ENCODE measurements at regions not wholly inside any gene's neighbourhood (a gene's known extent, or its start where the extent isn't known, plus 50 kb on each side); places are given as distances from the start of the nearest gene placed in this dataset.

DNA sequence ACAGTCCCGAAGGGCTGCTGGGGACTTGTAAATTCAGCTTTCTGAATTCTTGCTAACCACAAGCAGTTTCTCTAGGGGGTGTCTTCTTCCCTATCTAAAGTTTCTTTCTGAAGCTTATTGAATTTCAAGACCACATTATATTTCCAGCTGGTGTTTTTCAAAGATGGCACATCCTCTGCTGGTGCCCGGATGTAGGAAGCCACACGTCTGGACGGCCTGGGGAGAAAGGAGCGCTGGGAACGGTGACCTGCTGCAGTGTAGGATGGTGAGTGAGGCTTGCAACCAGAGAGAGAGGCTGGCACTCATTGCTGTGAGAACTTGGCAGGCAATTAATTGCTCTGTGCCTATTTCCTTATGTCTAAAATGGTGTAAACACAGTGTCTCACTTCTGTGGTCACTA lies 776.4 kb downstream of the TYW1 start:
- DNase-seq, result no peak

- no peak for DNase-seq
These were observed 780.5 kb downstream of the TYW1 start for GRCh38 chr7:67777119-67777518.

DNA sequence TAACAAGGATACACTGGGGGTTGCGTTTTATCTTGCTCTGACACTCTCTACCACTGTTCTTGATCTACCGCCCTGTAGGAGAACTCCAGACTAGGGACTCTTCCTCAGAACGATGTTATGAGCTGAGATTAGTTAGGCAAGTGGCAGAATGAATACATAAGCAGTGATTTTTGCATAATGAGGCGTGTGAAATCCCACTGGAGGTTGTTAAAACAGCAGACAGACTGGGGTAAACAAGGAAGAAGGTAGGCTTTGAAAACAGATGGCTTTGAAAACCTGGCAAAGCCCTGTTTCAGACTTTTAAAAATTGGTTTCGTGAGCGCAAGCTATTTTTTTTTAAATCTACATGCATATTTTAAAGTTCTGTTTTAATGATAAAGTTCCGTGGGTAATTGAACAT lies 785.2 kb downstream of the TYW1 start:
- no peak for DNase-seq

- no peak for DNase-seq
These were observed 789.4 kb downstream of the TYW1 start for GRCh38 chr7:67786021-67786420.

- DNase-seq, result no peak
These were observed 792.0 kb downstream of the TYW1 start for GRCh38 chr7:67788669-67789068.

GRCh38 chr7:67791918-67792317 lies 795.3 kb downstream of the TYW1 start:
- DNase-seq, result no peak

DNA sequence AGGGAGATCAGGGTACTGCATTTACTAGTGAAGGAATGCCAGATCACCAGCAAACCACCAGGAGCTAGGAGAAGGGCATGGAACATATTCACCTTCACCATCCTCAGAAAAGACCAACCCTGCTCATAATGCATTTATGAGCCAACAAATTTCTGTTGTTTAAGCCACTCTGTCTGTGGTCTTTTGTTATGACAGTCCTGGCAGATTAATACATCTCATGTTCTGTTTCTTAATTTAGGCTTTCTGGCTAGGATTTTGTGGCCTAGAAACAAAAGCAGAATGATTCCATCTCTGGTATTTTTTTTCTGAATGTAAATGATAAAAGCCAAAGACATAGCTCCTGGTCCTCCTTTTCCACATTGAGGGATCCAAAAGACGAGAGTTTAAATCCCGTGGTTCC lies 797.9 kb downstream of the TYW1 start:
- DNase-seq, result no peak

- no peak for DNase-seq
These were observed 807.2 kb downstream of the TYW1 start for GRCh38 chr7:67803789-67804188.

DNA sequence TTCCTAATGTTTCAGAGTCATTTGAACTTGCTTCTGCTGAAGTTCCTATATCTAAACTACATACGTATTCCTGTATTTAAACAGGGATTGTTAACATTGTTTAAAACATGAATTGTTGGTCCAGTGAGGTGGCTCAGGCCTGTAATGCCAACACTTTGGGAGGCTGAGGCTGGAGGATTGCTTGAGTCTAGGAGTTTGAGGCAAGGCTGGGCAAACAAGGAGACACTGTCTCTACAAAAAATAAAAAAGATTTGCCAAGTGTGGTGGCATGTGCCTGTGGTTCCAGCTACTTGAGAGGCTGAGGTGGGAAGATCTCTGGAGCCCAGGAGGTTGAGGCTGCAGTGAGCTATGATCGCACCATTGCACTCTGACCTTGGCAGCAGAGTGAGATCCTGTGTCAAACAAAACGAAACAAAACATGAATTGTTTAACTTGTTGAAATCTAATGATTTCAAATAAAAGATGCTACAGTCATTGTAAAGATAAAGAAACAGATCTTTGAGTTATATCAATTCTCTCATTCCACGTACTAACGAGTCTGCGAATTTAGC lies 809.4 kb downstream of the TYW1 start:
- no peak for DNase-seq

GRCh38 chr7:67807826-67808225 lies 811.2 kb downstream of the TYW1 start:
- DNase-seq, result no peak

- no peak for DNase-seq
These were observed 813.0 kb downstream of the TYW1 start for GRCh38 chr7:67809586-67809985.

GRCh38 chr7:67813621-67814292 lies 817.1 kb downstream of the TYW1 start:
- DNase-seq, result no peak

GRCh38 chr7:67817481-67817880 lies 820.8 kb downstream of the TYW1 start:
- DNase-seq, result no peak

DNA sequence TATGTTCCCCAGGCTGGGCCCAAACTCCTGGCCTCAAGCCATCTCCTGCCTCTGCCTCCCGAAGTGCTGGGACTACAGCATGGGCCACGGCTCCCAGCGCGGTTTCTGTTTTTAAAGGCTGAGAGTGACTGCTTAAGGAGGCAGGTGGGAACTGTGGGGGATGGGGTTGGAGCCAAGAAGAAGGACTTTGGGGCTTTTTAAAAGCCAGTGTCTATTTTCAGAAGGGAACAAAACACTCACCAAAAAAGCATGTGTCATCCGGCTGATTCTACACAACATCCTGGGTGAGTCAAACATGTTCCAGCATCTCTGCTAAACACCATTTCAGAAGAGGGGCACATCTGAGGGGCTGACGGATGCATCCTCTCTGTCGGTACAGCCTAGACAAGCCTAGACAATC lies 824.5 kb downstream of the TYW1 start:
- DNase-seq, result no peak

GRCh38 chr7:67823345-67823744 lies 826.7 kb downstream of the TYW1 start:
- no peak for DNase-seq

- no peak for DNase-seq
These were observed 828.7 kb downstream of the TYW1 start for GRCh38 chr7:67825356-67825755.

GRCh38 chr7:67841896-67842295 lies 845.3 kb downstream of the TYW1 start:
- DNase-seq, result no peak

GRCh38 chr7:67842571-67842970 lies 845.9 kb downstream of the TYW1 start:
- DNase-seq, result no peak

DNA sequence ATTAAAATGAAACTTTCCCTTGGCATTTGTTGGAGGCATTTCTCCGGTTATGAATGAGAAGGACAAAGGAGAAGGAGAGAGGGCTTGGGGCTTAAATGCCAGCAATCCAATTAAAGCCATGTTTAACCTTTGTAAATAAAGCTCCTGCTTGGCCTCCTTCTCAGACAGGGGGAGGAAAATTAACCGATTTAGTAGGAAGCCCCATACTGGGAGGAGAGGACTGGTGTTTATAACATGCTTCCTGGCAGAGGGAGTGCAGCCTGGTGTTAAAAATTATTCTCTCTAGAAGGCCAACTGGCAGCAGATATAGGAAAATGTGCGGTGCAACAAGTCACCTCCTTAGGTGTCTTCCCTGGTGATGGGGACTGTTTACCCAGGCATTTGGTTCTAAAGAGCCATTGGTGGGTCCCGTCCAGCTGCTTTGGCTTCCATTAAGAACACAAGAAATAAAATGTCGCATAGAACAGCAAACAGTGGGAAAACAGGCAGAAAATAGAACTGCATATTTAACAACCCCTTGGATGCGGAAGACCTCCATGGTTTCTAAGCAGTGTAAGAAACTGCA lies 846.5 kb downstream of the TYW1 start:
- no peak for DNase-seq

DNA sequence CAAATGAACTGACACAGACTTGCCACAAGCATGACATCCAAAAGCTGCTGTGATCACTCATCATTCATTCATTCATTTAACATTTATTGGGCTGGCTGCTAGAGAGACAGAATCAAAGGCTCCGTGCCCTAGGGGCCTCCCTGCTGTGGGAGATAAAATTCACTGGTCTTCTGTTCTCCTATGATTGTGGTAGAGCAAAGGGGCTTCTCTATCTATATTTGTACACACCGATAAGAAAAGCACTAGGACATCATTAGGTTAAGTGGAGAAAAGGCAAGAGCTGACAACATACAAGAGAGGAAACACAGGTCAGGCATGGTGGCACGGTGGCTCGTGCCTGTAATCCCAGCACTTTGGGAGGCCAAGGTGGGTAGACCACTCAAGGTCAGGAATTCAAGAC lies 847.0 kb downstream of the TYW1 start:
- DNase-seq, result no peak

DNA sequence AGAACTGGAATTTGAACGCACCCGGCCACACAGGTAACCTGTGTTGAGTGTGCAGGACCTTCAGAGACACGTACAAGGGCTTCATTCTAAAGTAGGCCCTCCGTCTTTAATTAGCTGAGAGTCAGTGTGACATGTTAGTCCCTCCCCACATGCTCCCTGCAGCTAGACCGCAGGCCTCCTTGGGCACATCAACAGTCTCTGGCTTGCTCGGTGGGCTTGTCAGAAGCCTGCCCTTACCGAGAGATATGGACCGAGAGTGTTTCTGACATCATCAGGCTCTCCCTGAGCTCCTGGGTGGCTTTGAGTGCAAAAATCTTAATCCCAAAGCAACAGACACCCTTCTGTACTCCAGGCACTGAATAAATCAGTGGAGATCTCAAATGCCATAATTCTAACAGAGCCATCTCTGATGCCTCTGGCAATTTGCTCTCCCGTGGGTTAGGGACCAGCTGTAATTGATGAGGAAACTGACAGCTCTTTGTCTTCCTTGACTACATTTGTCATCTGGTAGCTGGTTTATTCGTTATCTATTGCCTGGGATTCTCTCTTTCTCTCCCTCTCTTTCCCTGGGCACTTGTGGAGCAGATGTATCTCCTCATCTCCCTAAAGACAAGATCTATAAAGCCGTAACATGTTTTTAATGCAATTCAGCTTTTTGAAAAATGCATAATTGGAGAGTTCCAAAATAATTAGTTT lies 850.6 kb downstream of the TYW1 start:
- DNase-seq, result no peak

- DNase-seq, result no peak
These were observed 857.9 kb downstream of the TYW1 start for GRCh38 chr7:67854221-67855178.

DNA sequence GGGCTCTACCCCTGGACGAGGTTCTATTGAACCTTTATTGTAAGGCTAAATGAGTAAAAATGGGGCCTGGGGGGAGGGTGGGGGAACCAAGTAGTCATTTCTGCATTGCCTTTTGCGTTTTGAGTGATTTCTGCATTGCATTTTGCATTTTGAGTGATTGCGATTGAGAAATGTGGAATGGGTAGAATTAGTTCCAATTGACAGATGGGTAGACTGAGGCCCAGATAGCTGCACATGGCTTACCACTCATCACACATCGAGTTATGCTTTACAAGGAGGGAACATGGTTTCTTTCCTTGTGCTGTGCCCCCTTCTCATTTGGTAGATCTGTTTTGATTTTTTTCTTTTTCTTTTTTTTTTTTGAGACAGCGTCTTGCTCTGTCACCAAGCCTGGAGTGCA lies 858.7 kb downstream of the TYW1 start:
- DNase-seq, result no peak

Measured in CD4-positive, alpha-beta T cell treated with Interleukin-1 beta for 1 hour (primary cell).